ENCODE measurements at regions not wholly inside any gene's neighbourhood (a gene's known extent, or its start where the extent isn't known, plus 50 kb on each side); places are given as distances from the start of the nearest gene placed in this dataset.
"Not testable (repeated sequence)": the region's sequence is repeated elsewhere in the genome, so short reads cannot be mapped to it uniquely, and the experiment has no call there.

DNA sequence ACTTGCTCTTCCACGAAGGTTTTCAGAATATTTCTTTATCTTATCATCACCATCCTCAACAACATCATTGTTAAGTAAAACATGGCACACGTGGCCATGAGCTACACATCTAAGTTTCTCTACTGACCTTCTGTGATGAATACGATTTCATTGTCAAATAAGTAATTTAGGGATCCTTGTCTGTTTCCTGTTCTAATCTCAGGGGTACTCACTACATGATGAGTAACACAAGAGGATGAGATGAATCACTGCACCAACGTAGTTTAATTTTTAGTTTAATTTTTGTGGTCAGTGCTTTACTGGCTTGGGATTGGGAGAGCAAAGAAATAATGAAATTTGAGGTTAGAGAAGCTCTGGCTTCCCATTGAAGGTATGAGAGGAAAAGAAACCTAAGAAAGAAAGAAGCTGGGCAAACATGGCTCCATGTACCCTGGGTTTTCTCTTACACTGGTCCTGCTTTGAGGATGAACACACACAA lies 461.9 kb upstream of the KLF6 start:
- no peak for DNase-seq
- Mint-ChIP-seq H3K27me3 (no peaks in the 10 kb centered on the region), H3K4me1 (peaks cover 20% of the 10 kb centered on the region), H3K27ac (no peak overlapping the region), H3K4me3 (no peak overlapping the region), H3K36me3 (peaks cover 3% of the 10 kb centered on the region), H3K9me3 (peaks cover 6% of the 10 kb centered on the region)
- POLR2A ChIA-PET, result no interaction called here
- ATAC-seq (ENCODE audit: low read depth), result no peak

GRCh38 chr10:4243651-4244050 lies 458.6 kb upstream of the KLF6 start:
- ATAC-seq (ENCODE audit: low read depth), result peak; percentile 54
- Mint-ChIP-seq H3K4me3 (no peak overlapping the region), H3K27me3 (no peaks in the 10 kb centered on the region), H3K9me3 (peaks cover 2% of the 10 kb centered on the region), H3K4me1 (peaks cover 20% of the 10 kb centered on the region), H3K36me3 (peaks cover 3% of the 10 kb centered on the region), H3K27ac (no peak overlapping the region)
- POLR2A ChIA-PET, result no interaction called here
- no peak for DNase-seq

- H3K4me3 Mint-ChIP-seq, result no peak overlapping the region
- peaks cover 3% of the 10 kb centered on the region for H3K36me3 Mint-ChIP-seq
- peaks cover 20% of the 10 kb centered on the region for H3K4me1 Mint-ChIP-seq
- no peaks in the 10 kb centered on the region for H3K27me3 Mint-ChIP-seq
- peaks cover 2% of the 10 kb centered on the region for H3K9me3 Mint-ChIP-seq
- H3K27ac Mint-ChIP-seq, result no peak overlapping the region
- no peak for DNase-seq
- POLR2A ChIA-PET, result no interaction called here
- no peak for ATAC-seq (ENCODE audit: low read depth)
Observed at GRCh38 chr10:4243169-4243568, 458.2 kb upstream of the KLF6 start.

- no peak for ATAC-seq (ENCODE audit: low read depth)
Observed at GRCh38 chr10:4242561-4243035, 457.6 kb upstream of the KLF6 start.

DNA sequence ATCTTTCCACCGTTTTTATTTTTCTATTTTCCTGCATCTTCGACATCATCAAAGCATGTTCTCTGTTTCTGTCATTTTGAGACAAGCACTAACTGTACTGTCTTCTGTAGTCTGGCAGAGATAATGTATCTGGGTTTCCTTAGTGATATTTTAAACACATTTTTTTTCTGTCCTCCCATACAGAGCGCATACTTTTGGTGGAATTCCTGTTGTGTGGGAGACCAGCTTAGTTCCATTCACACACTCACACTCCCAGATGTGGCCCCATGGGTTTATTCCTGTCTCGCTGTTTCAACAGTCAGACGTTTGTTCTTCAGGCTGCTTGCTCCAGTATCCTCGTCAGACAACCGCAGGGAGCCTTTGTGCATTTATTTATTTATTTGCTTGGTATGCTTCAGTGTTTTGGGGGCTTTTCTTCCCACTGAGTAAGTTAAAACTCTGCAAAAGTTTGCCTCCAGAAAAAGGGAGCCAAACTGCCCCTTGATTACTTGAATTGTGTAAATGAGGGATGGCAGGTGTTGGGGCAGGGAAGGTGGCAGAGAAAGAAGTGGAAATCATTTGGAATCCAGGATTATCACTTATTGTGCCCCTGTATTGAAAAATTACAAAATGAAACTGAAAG lies 456.8 kb upstream of the KLF6 start:
- Mint-ChIP-seq H3K9me3 (peaks cover 2% of the 10 kb centered on the region), H3K4me1 (peaks cover 18% of the 10 kb centered on the region), H3K27me3 (no peaks in the 10 kb centered on the region), H3K27ac (no peak overlapping the region), H3K4me3 (no peak overlapping the region), H3K36me3 (peaks cover 7% of the 10 kb centered on the region)
- DNase-seq (no peak), ATAC-seq (ENCODE audit: low read depth) (no peak)
- POLR2A ChIA-PET, result no interaction called here

More at GRCh38 chr10:4242561-4243035, 457.6 kb upstream of the KLF6 start:
- POLR2A ChIA-PET, result no interaction called here
- no peak overlapping the region for H3K27ac Mint-ChIP-seq
- peaks cover 3% of the 10 kb centered on the region for H3K36me3 Mint-ChIP-seq
- peaks cover 2% of the 10 kb centered on the region for H3K9me3 Mint-ChIP-seq
- H3K27me3 Mint-ChIP-seq, result no peaks in the 10 kb centered on the region
- peaks cover 20% of the 10 kb centered on the region for H3K4me1 Mint-ChIP-seq
- no peak overlapping the region for H3K4me3 Mint-ChIP-seq
- no peak for DNase-seq

DNA sequence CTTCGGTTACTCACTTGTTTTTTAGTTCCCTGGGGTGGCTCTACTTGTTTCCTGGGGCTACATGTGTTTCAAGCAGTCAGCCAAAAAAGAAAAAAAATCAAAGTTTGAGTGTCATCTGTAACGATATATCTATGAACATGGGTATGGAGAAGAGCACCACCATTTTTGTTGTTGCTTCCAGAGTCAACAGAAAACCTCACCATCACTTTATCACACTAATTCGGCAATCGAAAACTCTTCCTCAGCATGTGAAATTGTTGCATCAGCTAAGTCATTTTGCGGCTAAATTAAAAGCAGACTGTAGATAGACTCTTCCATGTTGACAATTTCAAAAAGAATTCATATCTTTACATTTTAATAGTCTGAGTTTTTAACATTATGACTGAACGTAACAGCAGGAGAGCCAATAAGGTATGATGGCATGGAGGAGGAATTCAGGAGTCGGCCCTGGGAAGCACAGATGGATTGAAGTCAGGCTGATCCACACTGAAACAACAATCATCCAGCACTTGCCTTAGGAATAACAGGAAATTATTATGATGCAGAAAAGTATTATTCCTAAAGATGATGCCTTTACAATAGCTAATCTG lies 455.7 kb upstream of the KLF6 start:
- Mint-ChIP-seq H3K9me3 (peaks cover 2% of the 10 kb centered on the region), H3K4me1 (peaks cover 12% of the 10 kb centered on the region), H3K27ac (no peak overlapping the region), H3K27me3 (no peaks in the 10 kb centered on the region), H3K36me3 (peaks cover 9% of the 10 kb centered on the region), H3K4me3 (no peak overlapping the region)
- DNase-seq (no peak), ATAC-seq (ENCODE audit: low read depth) (no peak)
- POLR2A ChIA-PET, result no interaction called here

DNA sequence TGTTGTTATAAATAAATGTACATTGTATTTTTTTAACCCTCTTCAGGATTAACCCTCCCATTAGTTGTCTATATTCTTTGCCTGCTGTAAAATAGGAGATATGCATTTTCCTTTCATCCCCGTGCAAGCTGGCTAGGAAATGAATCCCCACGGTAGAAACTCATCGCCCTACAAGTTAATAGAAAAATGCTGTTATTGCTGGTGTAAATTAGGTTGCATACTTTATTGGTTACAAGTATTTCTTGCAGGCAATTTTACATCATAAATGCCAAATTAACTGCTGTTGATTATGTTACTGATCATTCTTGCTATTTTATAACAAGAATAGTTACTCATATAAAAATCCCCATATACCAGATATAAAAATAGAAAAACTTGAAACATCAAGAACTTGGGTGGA lies 454.2 kb upstream of the KLF6 start:
- Mint-ChIP-seq H3K4me3 (no peak overlapping the region), H3K27me3 (peaks cover 2% of the 10 kb centered on the region), H3K27ac (no peak overlapping the region), H3K36me3 (peaks cover 6% of the 10 kb centered on the region), H3K9me3 (peaks cover 4% of the 10 kb centered on the region), H3K4me1 (peaks cover 18% of the 10 kb centered on the region)
- no peak for DNase-seq
- POLR2A ChIA-PET, result no interaction called here
- ATAC-seq (ENCODE audit: low read depth), result no peak

GRCh38 chr10:4236905-4237304 lies 451.9 kb upstream of the KLF6 start:
- H3K27me3 Mint-ChIP-seq; H3K27ac Mint-ChIP-seq; H3K9me3 Mint-ChIP-seq; H3K36me3 Mint-ChIP-seq; ATAC-seq (ENCODE audit: low read depth); H3K4me3 Mint-ChIP-seq; DNase-seq; POLR2A ChIA-PET; H3K4me1 Mint-ChIP-seq: not testable (repeated sequence)

- peaks cover 6% of the 10 kb centered on the region for H3K4me1 Mint-ChIP-seq
- H3K27ac Mint-ChIP-seq, result no peak overlapping the region
- H3K27me3 Mint-ChIP-seq, result peaks cover 2% of the 10 kb centered on the region
- POLR2A ChIA-PET, result no interaction called here
- no peak for DNase-seq
- ATAC-seq (ENCODE audit: low read depth), result peak; percentile 47
- H3K4me3 Mint-ChIP-seq, result no peak overlapping the region
- H3K36me3 Mint-ChIP-seq, result peaks cover 6% of the 10 kb centered on the region
- H3K9me3 Mint-ChIP-seq, result peaks cover 4% of the 10 kb centered on the region
Observed at GRCh38 chr10:4234661-4235060, 449.7 kb upstream of the KLF6 start.

- peaks cover 2% of the 10 kb centered on the region for H3K36me3 Mint-ChIP-seq
- POLR2A ChIA-PET, result no interaction called here
- ATAC-seq (ENCODE audit: low read depth) (no peak), DNase-seq (no peak)
- H3K4me1 Mint-ChIP-seq, result peaks cover 6% of the 10 kb centered on the region
- H3K27ac Mint-ChIP-seq, result no peak overlapping the region
- peaks cover 4% of the 10 kb centered on the region for H3K27me3 Mint-ChIP-seq
- H3K4me3 Mint-ChIP-seq, result no peak overlapping the region
- H3K9me3 Mint-ChIP-seq, result peaks cover 4% of the 10 kb centered on the region
Observed at GRCh38 chr10:4231439-4231838, 446.4 kb upstream of the KLF6 start.

DNA sequence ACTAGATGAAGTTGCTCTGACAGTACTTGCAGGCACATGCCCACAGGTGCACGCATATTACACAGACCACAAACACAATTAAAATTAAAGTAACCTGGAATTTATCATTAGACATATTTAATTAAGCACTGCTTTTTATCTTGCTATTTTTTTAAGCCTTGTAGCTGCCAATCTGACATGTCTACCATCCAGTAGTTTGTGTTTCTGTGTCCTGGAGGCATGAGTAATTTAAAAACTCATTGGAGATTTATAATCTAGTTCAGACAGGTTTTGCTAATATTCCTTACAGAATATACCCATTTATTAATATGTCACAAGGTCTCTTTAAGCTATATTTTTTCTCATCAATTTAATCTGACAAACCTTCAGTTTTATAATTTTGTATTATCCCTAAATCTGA lies 445.0 kb upstream of the KLF6 start:
- Mint-ChIP-seq H3K27ac (no peak overlapping the region), H3K36me3 (peaks cover 2% of the 10 kb centered on the region), H3K9me3 (peaks cover 6% of the 10 kb centered on the region), H3K4me3 (no peak overlapping the region), H3K4me1 (peaks cover 3% of the 10 kb centered on the region), H3K27me3 (peaks cover 2% of the 10 kb centered on the region)
- ATAC-seq (ENCODE audit: low read depth) (no peak), DNase-seq (no peak)
- POLR2A ChIA-PET, result no interaction called here

DNA sequence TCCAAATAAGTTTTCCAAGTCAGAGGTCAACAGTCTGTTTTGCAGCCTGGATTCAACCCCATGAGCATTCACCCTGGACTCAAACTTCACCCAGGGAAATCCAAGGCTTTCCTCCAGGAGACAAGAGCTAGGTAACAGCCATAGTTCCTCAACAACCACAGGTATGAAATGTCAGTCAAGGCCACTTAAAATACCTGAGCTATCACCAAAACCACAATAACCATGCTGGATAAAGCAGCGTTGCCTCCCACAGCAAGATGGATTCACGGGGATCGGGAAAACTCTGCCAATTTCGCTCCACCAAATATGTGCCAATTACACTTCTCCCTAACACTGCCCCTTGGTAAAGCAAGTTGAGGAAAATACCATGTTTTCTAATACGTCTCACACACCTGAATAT lies 444.1 kb upstream of the KLF6 start:
- no peaks in the 10 kb centered on the region for H3K4me1 Mint-ChIP-seq
- POLR2A ChIA-PET, result no interaction called here
- no peak overlapping the region for H3K4me3 Mint-ChIP-seq
- no peak for ATAC-seq (ENCODE audit: low read depth)
- peaks cover 2% of the 10 kb centered on the region for H3K36me3 Mint-ChIP-seq
- no peak for DNase-seq
- H3K27ac Mint-ChIP-seq, result no peak overlapping the region
- H3K9me3 Mint-ChIP-seq, result peaks cover 3% of the 10 kb centered on the region
- H3K27me3 Mint-ChIP-seq, result peaks cover 4% of the 10 kb centered on the region

- Mint-ChIP-seq H3K27me3 (peaks cover 4% of the 10 kb centered on the region), H3K27ac (no peak overlapping the region), H3K36me3 (peaks cover 2% of the 10 kb centered on the region), H3K4me1 (no peaks in the 10 kb centered on the region), H3K4me3 (no peak overlapping the region), H3K9me3 (peaks cover 6% of the 10 kb centered on the region)
- POLR2A ChIA-PET, result no interaction called here
- DNase-seq (no peak), ATAC-seq (ENCODE audit: low read depth) (no peak)
Observed at GRCh38 chr10:4227586-4227985, 442.6 kb upstream of the KLF6 start.

GRCh38 chr10:4226941-4227540 lies 442.0 kb upstream of the KLF6 start:
- peaks cover 2% of the 10 kb centered on the region for H3K36me3 Mint-ChIP-seq
- no peaks in the 10 kb centered on the region for H3K4me1 Mint-ChIP-seq
- POLR2A ChIA-PET, result no interaction called here
- ATAC-seq (ENCODE audit: low read depth) (no peak), DNase-seq (no peak)
- H3K9me3 Mint-ChIP-seq, result peaks cover 7% of the 10 kb centered on the region
- no peak overlapping the region for H3K27ac Mint-ChIP-seq
- H3K27me3 Mint-ChIP-seq, result peaks cover 4% of the 10 kb centered on the region
- no peak overlapping the region for H3K4me3 Mint-ChIP-seq
